ENCODE measurements at regions not wholly inside any gene's neighbourhood (a gene's known extent, or its start where the extent isn't known, plus 50 kb on each side); places are given as distances from the start of the nearest gene placed in this dataset.
"Not testable (repeated sequence)": the region's sequence is repeated elsewhere in the genome, so short reads cannot be mapped to it uniquely, and the experiment has no call there.

- Histone ChIP-seq H3K27ac (ENCODE audit: low read depth in 2 of 2, low read length in 1 of 2) (no peak overlapping the region), H3K9me3 (ENCODE audit: control insufficient read depth in 2 of 2, insufficient read depth in 1 of 2, low read depth in 1 of 2, low read length in 1 of 2) (peaks cover 0 to 2% of the 10 kb centered on the region in 2 donors), H3K36me3 (ENCODE audit: control insufficient read depth in 2 of 2, insufficient read depth in 2 of 2, low read length in 1 of 2) (no peaks in the 10 kb centered on the region), H3K4me3 (ENCODE audit: low read depth in 1 of 2, low read length in 2 of 2) (no peak overlapping the region), H3K27me3 (ENCODE audit: control insufficient read depth in 1 of 2, insufficient read depth in 2 of 2, low read length in 2 of 2) (no peaks in the 10 kb centered on the region), H3K4me1 (ENCODE audit: control insufficient read depth in 2 of 2, insufficient read depth in 2 of 2, low read length in 1 of 2) (no peaks in the 10 kb centered on the region)
- 77 to 82% methylated on average over 2 of the region's 2 CpGs for WGBS, 2 donors
These were observed 147.5 kb upstream of the TACR3 start for GRCh38 chr4:103867311-103867710.

DNA sequence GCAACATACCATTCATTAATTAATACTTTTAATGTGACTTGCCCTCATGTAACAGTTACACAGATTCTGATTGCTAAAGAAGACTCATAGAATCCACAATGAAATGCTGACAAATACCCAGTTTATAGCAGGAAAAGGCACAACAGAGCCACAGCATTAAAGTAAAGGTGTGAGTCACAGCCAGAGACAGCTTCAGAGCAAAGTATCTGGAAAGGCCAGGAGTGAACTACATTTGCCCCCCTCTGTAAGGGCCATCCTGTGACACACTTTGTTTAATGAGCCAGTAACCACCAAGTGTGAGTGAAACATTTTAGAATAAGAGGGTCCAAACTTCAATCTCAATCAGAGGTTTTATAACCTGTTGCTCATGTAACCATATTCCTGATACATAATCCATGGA is 133.8 kb upstream of the TACR3 start:
- H3K9me3 ChIP-seq (ENCODE audit: control insufficient read depth in 2 of 2, insufficient read depth in 1 of 2, low read depth in 1 of 2, low read length in 1 of 2) = no peaks in the 10 kb centered on the region
- H3K27me3 ChIP-seq (ENCODE audit: control insufficient read depth in 1 of 2, insufficient read depth in 2 of 2, low read length in 2 of 2) = no peaks in the 10 kb centered on the region
- no peak overlapping the region for H3K27ac ChIP-seq (ENCODE audit: low read depth in 2 of 2, low read length in 1 of 2)
- no peak overlapping the region for H3K4me3 ChIP-seq (ENCODE audit: low read depth in 1 of 2, low read length in 2 of 2)
- H3K36me3 ChIP-seq (ENCODE audit: control insufficient read depth in 2 of 2, insufficient read depth in 2 of 2, low read length in 1 of 2) = no peaks in the 10 kb centered on the region
- no peaks in the 10 kb centered on the region for H3K4me1 ChIP-seq (ENCODE audit: control insufficient read depth in 2 of 2, insufficient read depth in 2 of 2, low read length in 1 of 2)

DNA sequence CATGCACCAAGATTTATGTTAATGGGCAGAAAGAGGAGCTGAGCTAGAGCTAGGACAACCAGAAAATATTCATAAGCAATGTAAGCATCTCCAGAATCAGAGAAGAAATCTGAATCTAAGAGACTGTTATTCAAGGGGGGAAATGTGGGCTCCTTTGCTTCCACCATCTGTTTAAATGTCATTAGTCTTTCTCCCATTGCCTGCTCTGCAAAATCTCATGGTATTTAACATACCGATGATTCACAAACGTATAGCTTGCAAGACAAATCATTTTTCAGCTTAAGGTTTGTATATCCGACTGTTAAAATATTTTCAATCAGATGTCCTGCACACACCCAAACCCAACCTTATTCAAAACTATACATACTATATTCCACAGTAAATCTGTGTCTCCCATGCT is 133.4 kb upstream of the TACR3 start:
- 63 to 68% methylated on average over 3 of the region's 3 CpGs for WGBS, 2 donors
- Histone ChIP-seq H3K27me3 (ENCODE audit: control insufficient read depth in 1 of 2, insufficient read depth in 2 of 2, low read length in 2 of 2) (no peaks in the 10 kb centered on the region), H3K36me3 (ENCODE audit: control insufficient read depth in 2 of 2, insufficient read depth in 2 of 2, low read length in 1 of 2) (no peaks in the 10 kb centered on the region), H3K27ac (ENCODE audit: low read depth in 2 of 2, low read length in 1 of 2) (no peak overlapping the region), H3K9me3 (ENCODE audit: control insufficient read depth in 2 of 2, insufficient read depth in 1 of 2, low read depth in 1 of 2, low read length in 1 of 2) (no peaks in the 10 kb centered on the region), H3K4me3 (ENCODE audit: low read depth in 1 of 2, low read length in 2 of 2) (no peak overlapping the region), H3K4me1 (ENCODE audit: control insufficient read depth in 2 of 2, insufficient read depth in 2 of 2, low read length in 1 of 2) (no peaks in the 10 kb centered on the region)

- Histone ChIP-seq H3K36me3 (ENCODE audit: control insufficient read depth in 2 of 2, insufficient read depth in 2 of 2, low read length in 1 of 2) (no peaks in the 10 kb centered on the region), H3K27ac (ENCODE audit: low read depth in 2 of 2, low read length in 1 of 2) (no peak overlapping the region), H3K27me3 (ENCODE audit: control insufficient read depth in 1 of 2, insufficient read depth in 2 of 2, low read length in 2 of 2) (no peaks in the 10 kb centered on the region), H3K4me3 (ENCODE audit: low read depth in 1 of 2, low read length in 2 of 2) (no peak overlapping the region), H3K4me1 (ENCODE audit: control insufficient read depth in 2 of 2, insufficient read depth in 2 of 2, low read length in 1 of 2) (no peaks in the 10 kb centered on the region), H3K9me3 (ENCODE audit: control insufficient read depth in 2 of 2, insufficient read depth in 1 of 2, low read depth in 1 of 2, low read length in 1 of 2) (no peaks in the 10 kb centered on the region)
These were observed 125.3 kb upstream of the TACR3 start for GRCh38 chr4:103845075-103845474.

GRCh38 chr4:103842637-103843239 is 123.0 kb upstream of the TACR3 start:
- no peaks in the 10 kb centered on the region for H3K27me3 ChIP-seq (ENCODE audit: control insufficient read depth in 1 of 2, insufficient read depth in 2 of 2, low read length in 2 of 2)
- 67 to 69% methylated on average over 5 of the region's 5 CpGs for WGBS, 2 donors
- no peak overlapping the region for H3K27ac ChIP-seq (ENCODE audit: low read depth in 2 of 2, low read length in 1 of 2)
- H3K9me3 ChIP-seq (ENCODE audit: control insufficient read depth in 2 of 2, insufficient read depth in 1 of 2, low read depth in 1 of 2, low read length in 1 of 2) = no peaks in the 10 kb centered on the region
- no peaks in the 10 kb centered on the region for H3K4me1 ChIP-seq (ENCODE audit: control insufficient read depth in 2 of 2, insufficient read depth in 2 of 2, low read length in 1 of 2)
- H3K4me3 ChIP-seq (ENCODE audit: low read depth in 1 of 2, low read length in 2 of 2) = no peak overlapping the region
- H3K36me3 ChIP-seq (ENCODE audit: control insufficient read depth in 2 of 2, insufficient read depth in 2 of 2, low read length in 1 of 2) = no peaks in the 10 kb centered on the region

GRCh38 chr4:103842076-103842475 is 122.3 kb upstream of the TACR3 start:
- Histone ChIP-seq H3K27ac (ENCODE audit: low read depth in 2 of 2, low read length in 1 of 2) (no peak overlapping the region), H3K36me3 (ENCODE audit: control insufficient read depth in 2 of 2, insufficient read depth in 2 of 2, low read length in 1 of 2) (no peaks in the 10 kb centered on the region), H3K9me3 (ENCODE audit: control insufficient read depth in 2 of 2, insufficient read depth in 1 of 2, low read depth in 1 of 2, low read length in 1 of 2) (no peaks in the 10 kb centered on the region), H3K4me3 (ENCODE audit: low read depth in 1 of 2, low read length in 2 of 2) (no peak overlapping the region), H3K4me1 (ENCODE audit: control insufficient read depth in 2 of 2, insufficient read depth in 2 of 2, low read length in 1 of 2) (no peaks in the 10 kb centered on the region), H3K27me3 (ENCODE audit: control insufficient read depth in 1 of 2, insufficient read depth in 2 of 2, low read length in 2 of 2) (no peaks in the 10 kb centered on the region)
- 48 to 66% methylated on average over 1 of the region's 1 CpG for WGBS, 2 donors

DNA sequence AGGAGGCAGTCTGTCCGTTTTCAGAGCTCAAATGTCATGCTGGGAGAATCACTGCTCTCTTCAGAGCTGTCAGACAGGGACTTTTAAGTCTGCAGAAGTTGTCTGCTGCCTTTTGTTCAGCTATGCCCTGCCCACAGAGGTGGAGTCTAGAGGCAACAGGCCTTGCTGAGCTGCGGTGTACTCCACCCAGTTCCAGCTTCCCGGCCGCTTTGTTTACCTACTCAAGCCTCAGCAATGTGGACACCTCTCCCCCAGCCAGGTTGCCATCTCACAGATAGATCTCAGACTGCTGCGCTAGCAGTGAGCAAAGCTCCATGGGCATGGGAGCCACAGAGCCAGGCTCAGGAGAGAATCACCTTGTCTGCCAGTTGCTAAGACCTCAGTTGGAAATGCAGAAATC is 90.5 kb upstream of the TACR3 start:
- not testable (repeated sequence) for H3K27ac ChIP-seq (ENCODE audit: low read depth in 2 of 2, low read length in 1 of 2); H3K36me3 ChIP-seq (ENCODE audit: control insufficient read depth in 2 of 2, insufficient read depth in 2 of 2, low read length in 1 of 2); H3K4me1 ChIP-seq (ENCODE audit: control insufficient read depth in 2 of 2, insufficient read depth in 2 of 2, low read length in 1 of 2); H3K4me3 ChIP-seq (ENCODE audit: low read depth in 1 of 2, low read length in 2 of 2); H3K9me3 ChIP-seq (ENCODE audit: control insufficient read depth in 2 of 2, insufficient read depth in 1 of 2, low read depth in 1 of 2, low read length in 1 of 2); H3K27me3 ChIP-seq (ENCODE audit: control insufficient read depth in 1 of 2, insufficient read depth in 2 of 2, low read length in 2 of 2)
- 37 to 51% methylated on average over 5 of the region's 5 CpGs for WGBS, 2 donors

DNA sequence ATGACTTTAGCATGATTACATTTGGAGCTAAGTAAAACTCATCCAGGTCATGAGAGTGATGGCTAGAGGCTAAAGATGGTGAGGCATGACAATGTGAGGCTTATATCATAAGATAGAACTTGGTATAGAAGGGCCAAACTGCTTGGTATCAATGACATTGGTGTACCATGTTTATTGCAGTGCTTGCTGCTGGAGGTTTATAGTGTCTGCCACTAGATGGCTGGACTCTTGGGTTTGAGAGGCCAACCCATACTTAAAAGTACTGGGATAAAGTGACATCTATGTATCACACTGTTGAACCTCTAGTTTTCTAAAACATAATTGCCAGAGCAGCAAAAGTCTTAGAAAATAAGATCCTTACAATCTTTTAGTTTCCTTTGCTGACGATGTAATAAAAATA is 83.0 kb upstream of the TACR3 start:
- H3K27me3 ChIP-seq (ENCODE audit: control insufficient read depth in 1 of 2, insufficient read depth in 2 of 2, low read length in 2 of 2) = no peaks in the 10 kb centered on the region
- H3K36me3 ChIP-seq (ENCODE audit: control insufficient read depth in 2 of 2, insufficient read depth in 2 of 2, low read length in 1 of 2) = no peaks in the 10 kb centered on the region
- no peaks in the 10 kb centered on the region for H3K4me1 ChIP-seq (ENCODE audit: control insufficient read depth in 2 of 2, insufficient read depth in 2 of 2, low read length in 1 of 2)
- H3K4me3 ChIP-seq (ENCODE audit: low read depth in 1 of 2, low read length in 2 of 2) = no peak overlapping the region
- 89% methylated on average over 1 of the region's 1 CpG for WGBS, 2 donors
- H3K27ac ChIP-seq (ENCODE audit: low read depth in 2 of 2, low read length in 1 of 2) = no peak overlapping the region
- no peaks in the 10 kb centered on the region for H3K9me3 ChIP-seq (ENCODE audit: control insufficient read depth in 2 of 2, insufficient read depth in 1 of 2, low read depth in 1 of 2, low read length in 1 of 2)

GRCh38 chr4:103787057-103787456 is 67.3 kb upstream of the TACR3 start:
- 83 to 88% methylated on average over 4 of the region's 4 CpGs for WGBS, 2 donors
- Histone ChIP-seq H3K27me3 (ENCODE audit: control insufficient read depth in 1 of 2, insufficient read depth in 2 of 2, low read length in 2 of 2) (no peaks in the 10 kb centered on the region), H3K36me3 (ENCODE audit: control insufficient read depth in 2 of 2, insufficient read depth in 2 of 2, low read length in 1 of 2) (no peaks in the 10 kb centered on the region), H3K27ac (ENCODE audit: low read depth in 2 of 2, low read length in 1 of 2) (no peak overlapping the region), H3K9me3 (ENCODE audit: control insufficient read depth in 2 of 2, insufficient read depth in 1 of 2, low read depth in 1 of 2, low read length in 1 of 2) (peaks cover 3 to 4% of the 10 kb centered on the region in 2 donors), H3K4me1 (ENCODE audit: control insufficient read depth in 2 of 2, insufficient read depth in 2 of 2, low read length in 1 of 2) (no peaks in the 10 kb centered on the region), H3K4me3 (ENCODE audit: low read depth in 1 of 2, low read length in 2 of 2) (no peak overlapping the region)

- H3K4me3 ChIP-seq (ENCODE audit: low read depth in 1 of 2, low read length in 2 of 2) = no peak overlapping the region
- H3K27me3 ChIP-seq (ENCODE audit: control insufficient read depth in 1 of 2, insufficient read depth in 2 of 2, low read length in 2 of 2) = no peaks in the 10 kb centered on the region
- WGBS, 2 donors = 65 to 67% methylated on average over 1 of the region's 1 CpG
- H3K27ac ChIP-seq (ENCODE audit: low read depth in 2 of 2, low read length in 1 of 2) = no peak overlapping the region
- no peaks in the 10 kb centered on the region for H3K4me1 ChIP-seq (ENCODE audit: control insufficient read depth in 2 of 2, insufficient read depth in 2 of 2, low read length in 1 of 2)
- H3K36me3 ChIP-seq (ENCODE audit: control insufficient read depth in 2 of 2, insufficient read depth in 2 of 2, low read length in 1 of 2) = no peaks in the 10 kb centered on the region
- peaks cover 3 to 4% of the 10 kb centered on the region in 2 donors for H3K9me3 ChIP-seq (ENCODE audit: control insufficient read depth in 2 of 2, insufficient read depth in 1 of 2, low read depth in 1 of 2, low read length in 1 of 2)
These were observed 66.8 kb upstream of the TACR3 start for GRCh38 chr4:103786593-103786992.
